ENCODE measurements at regions not wholly inside any gene's neighbourhood (a gene's known extent, or its start where the extent isn't known, plus 50 kb on each side); places are given as distances from the start of the nearest gene placed in this dataset.
"Not testable (repeated sequence)": the region's sequence is repeated elsewhere in the genome, so short reads cannot be mapped to it uniquely, and the experiment has no call there.

DNA sequence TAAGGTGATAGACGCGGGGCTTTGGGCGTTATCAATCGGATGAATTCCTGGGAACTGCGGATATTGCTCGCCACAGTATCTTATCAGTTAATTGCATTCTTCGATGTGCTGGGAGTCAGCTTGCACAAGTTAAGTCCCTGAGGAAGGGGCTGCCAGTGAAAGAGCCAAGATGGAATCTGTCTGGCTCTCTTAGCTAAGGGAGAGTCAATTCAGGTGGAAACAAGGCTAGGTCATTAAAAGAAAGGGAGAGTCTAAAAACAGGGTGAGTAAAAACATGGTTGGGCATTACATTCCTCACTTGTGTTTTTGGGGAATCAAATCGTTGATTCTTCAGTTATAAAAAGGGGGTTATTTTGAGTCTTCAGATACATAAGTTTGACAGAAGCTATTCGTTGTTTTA, 196.2 kb downstream of the OTOP1 start:
- ATAC-seq (ENCODE audit: low read depth); DNase-seq (ENCODE audit: low spot score in 2 of 2): not testable (repeated sequence)

DNA sequence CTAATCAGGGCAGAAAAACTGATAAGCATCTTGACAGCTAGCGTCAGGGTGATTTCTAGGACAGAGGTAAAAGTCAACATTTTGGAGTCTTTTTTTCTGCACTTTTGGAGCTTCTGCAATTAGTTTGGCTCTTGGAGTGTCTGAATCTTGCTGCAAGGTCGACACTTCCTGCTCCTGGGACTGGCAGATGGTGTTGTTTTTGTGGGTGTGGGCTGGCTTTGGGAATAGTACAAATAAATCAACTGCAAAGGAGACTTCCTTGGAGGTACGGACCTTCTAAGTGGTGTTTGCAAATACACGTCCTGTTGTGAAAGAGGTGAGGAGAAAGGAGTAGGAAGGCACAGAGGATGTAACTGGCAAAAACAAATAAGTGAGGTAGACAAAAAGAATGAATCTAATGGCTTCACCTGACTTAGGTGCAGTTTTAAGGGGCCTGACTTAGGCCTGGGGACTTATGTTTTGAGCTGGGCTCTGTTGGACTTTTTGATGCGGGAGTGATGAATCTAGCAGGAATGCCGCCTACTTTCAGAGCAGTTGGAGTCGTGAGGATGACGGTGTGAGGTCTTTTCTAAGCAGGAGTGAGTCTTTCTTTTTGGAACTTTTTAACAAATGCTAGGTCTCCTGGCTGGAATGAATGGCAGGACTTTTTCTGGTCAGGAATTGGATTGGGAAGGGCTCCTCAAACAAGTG, 195.1 kb downstream of the OTOP1 start:
- not testable (repeated sequence) for H3K27me3 Mint-ChIP-seq; H3K36me3 Mint-ChIP-seq; H3K4me3 Mint-ChIP-seq; DNase-seq (ENCODE audit: low spot score in 2 of 2); H3K4me1 Mint-ChIP-seq; H3K9me3 Mint-ChIP-seq; ATAC-seq (ENCODE audit: low read depth); H3K27ac Mint-ChIP-seq

More for the DNA sequence above, 196.2 kb downstream of the OTOP1 start:
- not testable (repeated sequence) for H3K4me3 Mint-ChIP-seq, H3K27me3 Mint-ChIP-seq, H3K4me1 Mint-ChIP-seq, H3K9me3 Mint-ChIP-seq, H3K36me3 Mint-ChIP-seq, H3K27ac Mint-ChIP-seq

DNA sequence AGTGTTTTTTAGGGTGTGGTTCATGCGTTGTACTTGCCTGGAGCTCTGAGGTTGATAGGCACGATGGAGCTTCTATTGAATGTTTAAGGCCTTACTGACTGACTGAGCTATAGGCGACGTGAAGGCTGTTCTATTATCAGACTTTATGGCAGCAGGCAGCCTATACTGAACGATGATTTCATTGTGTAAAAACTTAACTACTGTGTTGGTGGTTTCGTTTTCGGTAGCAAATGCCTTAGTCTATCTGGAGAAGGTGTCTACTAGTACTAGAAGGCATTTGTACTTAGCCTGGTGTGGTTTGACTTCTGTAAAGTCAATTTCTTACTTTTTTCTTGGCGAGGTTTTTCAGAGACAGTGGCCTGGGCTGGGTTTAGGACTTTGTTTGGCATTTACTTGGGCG, 194.4 kb downstream of the OTOP1 start:
- ATAC-seq (ENCODE audit: low read depth); DNase-seq (ENCODE audit: low spot score in 2 of 2); H3K4me1 Mint-ChIP-seq; H3K27ac Mint-ChIP-seq; H3K27me3 Mint-ChIP-seq; H3K9me3 Mint-ChIP-seq; H3K36me3 Mint-ChIP-seq; H3K4me3 Mint-ChIP-seq: not testable (repeated sequence)

DNA sequence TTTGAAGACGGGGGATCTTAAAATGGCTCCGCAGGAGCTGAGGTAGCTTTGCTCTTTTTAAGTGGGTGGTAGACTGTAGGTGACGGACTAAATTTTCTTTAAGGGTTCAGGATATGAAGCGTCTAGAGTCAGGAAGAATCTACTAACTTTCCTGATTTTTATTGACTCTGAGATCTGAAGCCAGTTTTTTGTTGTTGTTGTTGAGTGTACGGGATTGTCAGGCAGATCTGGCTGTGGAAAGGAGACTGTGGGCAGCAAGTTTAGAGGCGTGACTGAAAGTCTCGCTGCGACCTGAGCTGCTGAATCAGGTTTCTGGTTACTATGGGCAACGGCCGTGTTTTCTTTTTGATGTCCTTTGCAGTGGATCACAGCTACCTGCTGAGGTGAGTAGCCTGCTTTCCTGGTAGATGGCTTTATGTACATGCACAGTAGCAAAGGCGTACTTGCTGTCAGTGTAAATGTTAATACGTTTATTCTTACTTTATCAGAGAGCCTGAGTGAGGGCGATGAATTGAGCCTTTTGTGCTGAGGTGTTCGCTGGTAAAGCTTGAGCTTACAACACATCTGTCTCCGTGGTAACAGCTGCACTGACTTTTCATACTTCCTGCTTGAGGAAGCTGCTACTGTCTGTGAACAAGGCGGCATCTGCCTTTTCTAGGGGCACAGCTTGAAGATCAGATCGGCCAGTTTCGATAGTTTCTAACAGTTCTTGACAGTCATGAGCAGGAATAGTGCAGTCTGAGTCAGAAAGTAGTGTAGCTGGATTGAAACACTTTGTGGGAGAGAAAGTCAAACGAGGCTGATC, 193.7 kb downstream of the OTOP1 start:
- not testable (repeated sequence) for H3K4me1 Mint-ChIP-seq; H3K27ac Mint-ChIP-seq; ATAC-seq (ENCODE audit: low read depth); DNase-seq (ENCODE audit: low spot score in 2 of 2); H3K4me3 Mint-ChIP-seq; H3K9me3 Mint-ChIP-seq; H3K27me3 Mint-ChIP-seq; H3K36me3 Mint-ChIP-seq

DNA sequence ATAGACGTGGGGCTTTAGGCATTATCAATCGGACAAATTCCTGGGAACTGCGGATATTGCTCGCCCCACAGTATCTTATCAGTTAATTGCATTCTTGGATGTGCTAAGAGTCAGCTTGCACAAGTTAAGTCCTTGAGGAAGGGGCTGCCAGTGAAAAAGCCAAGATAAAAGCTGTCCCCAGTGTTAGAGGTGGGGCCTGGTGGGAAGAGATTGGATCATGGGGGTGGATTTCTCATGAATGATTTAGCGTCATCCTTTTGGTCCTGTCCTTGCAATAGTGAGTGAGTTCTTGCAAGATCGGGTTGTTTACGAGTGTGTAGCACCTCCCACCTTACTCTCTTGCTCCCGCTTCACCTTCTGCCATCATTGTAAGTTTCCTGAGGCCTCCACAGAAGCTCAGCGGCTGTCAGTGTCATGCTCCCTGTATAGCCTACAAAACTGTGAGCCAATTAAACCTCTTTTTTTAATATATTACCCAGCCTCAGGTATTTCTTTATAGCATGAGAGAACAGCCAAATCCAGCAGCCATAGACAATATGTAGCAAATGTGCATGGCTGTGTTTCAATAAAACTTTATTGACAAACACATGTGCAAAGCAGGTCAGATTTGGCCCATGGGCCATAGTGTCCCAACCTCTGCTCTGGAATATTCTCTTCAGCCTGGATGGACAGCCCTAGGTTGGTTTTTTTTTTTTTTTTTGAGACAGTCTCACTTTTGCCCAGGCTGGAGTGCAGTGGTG, 189.2 kb downstream of the OTOP1 start:
- not testable (repeated sequence) for ATAC-seq (ENCODE audit: low read depth); H3K9me3 Mint-ChIP-seq; H3K36me3 Mint-ChIP-seq; H3K27me3 Mint-ChIP-seq; H3K27ac Mint-ChIP-seq; H3K4me1 Mint-ChIP-seq; DNase-seq (ENCODE audit: low spot score in 2 of 2); H3K4me3 Mint-ChIP-seq

DNA sequence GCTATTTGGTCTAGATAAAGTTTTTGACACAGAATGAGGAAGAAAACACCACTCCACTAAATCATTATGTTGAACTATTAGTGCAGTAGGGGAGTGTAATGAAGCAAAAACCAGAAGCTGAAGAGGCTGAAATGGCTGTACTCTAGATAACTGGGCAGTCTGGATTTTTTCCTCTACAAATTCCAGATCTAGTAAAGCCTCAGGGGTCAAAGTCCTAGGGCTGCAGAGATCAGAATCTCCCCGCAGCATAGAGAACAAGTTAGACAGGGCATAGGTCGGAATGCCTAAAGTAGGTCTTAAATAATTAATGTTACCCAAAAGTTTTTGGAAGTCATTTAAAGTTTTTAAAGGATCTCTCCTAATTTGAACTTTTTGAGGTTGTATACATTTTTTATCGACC, 180.9 kb downstream of the OTOP1 start:
- H3K27me3 Mint-ChIP-seq: peaks cover 15% of the 10 kb centered on the region
- not testable (repeated sequence) for H3K4me3 Mint-ChIP-seq; ATAC-seq (ENCODE audit: low read depth)

DNA sequence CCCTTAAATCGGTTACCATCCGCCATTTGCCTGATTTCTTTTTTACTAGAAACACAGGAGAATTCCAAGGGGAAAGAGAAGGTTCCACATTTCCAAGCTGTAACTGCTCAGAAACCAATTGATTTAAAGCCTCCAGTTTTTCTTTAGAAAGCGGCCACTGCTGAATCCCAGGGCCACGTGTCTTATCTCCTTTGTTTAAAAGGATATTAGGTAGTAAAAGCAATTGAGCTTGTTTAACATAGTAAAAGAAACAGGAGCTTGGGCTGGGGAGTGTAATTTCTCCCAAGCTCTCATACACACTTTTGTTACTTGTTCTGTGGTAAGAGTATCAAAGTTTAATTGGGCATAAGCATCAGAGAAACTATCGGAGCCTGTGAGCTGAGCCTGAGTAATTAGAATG, 180.0 kb downstream of the OTOP1 start:
- not testable (repeated sequence) for H3K9me3 Mint-ChIP-seq; H3K27ac Mint-ChIP-seq; ATAC-seq (ENCODE audit: low read depth); DNase-seq (ENCODE audit: low spot score in 2 of 2); H3K4me1 Mint-ChIP-seq; H3K36me3 Mint-ChIP-seq; H3K4me3 Mint-ChIP-seq
- H3K27me3 Mint-ChIP-seq: peaks cover 15% of the 10 kb centered on the region

More for the DNA sequence above, 180.9 kb downstream of the OTOP1 start:
- DNase-seq (ENCODE audit: low spot score in 2 of 2); H3K4me1 Mint-ChIP-seq; H3K36me3 Mint-ChIP-seq; H3K27ac Mint-ChIP-seq; H3K9me3 Mint-ChIP-seq: not testable (repeated sequence)

DNA sequence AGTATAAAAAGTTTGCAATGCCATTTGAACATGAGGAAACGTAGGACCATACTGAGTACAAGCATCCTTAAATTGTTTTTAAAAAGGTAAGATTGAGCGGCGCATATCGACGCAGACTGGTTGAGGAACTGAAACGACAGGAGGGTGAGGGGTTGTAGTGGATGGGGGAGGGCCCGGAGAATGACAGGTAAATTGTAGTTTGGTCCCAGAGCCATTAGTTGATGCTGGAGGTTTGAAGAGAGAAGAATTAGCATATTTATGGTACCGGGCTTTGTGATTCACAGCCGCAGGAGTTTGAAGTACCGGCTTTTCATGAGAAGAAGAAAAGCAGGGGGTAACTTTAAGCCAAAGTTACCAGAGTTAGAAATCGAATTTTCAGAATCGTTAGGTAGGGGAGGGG, 179.5 kb downstream of the OTOP1 start:
- H3K4me3 Mint-ChIP-seq: not testable (repeated sequence)
- H3K27me3 Mint-ChIP-seq: peaks cover 15% of the 10 kb centered on the region

DNA sequence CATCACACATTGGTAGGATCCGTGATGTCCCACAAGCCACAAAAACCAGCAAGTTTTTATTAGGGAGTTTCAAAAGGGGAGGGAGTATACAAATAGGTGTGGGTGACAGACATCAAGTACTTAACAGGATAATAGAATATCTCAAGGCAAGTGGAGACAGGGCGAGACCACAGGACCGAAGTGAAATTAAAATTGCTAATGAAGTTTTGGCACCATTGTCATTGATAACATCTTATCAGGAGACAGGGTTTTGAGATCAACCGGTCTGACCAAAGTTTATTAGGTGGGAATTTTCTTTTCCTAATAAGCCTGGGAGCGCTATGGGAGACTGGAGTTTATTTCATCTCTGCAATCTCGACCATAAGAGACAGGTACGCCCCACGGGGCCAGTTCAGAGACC, 178.5 kb downstream of the OTOP1 start:
- H3K27ac Mint-ChIP-seq; H3K4me3 Mint-ChIP-seq; DNase-seq (ENCODE audit: low spot score in 2 of 2); ATAC-seq (ENCODE audit: low read depth); H3K36me3 Mint-ChIP-seq; H3K4me1 Mint-ChIP-seq; H3K9me3 Mint-ChIP-seq: not testable (repeated sequence)
- H3K27me3 Mint-ChIP-seq: peaks cover 13% of the 10 kb centered on the region

More for the DNA sequence above, 179.5 kb downstream of the OTOP1 start:
- not testable (repeated sequence) for DNase-seq (ENCODE audit: low spot score in 2 of 2); ATAC-seq (ENCODE audit: low read depth); H3K9me3 Mint-ChIP-seq; H3K27ac Mint-ChIP-seq; H3K4me1 Mint-ChIP-seq; H3K36me3 Mint-ChIP-seq

DNA sequence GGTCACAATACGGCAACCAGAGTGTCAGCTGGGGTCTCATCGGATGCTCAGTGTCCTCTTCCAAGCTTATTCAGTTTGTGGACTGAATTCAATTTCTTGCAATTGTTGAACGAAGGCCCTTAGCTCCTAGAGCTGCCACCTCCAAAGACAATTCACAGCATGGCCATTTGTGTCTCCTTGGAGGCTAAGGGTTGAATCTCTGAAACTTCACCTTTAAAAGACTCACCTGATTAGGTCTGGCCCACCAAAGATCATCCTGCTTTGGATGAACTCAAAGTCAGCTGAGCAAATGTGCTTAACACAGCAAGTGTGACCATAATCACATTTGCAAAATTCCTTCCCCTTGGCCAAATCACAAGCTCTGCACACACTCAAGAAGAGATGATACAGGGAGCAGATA, 175.9 kb downstream of the OTOP1 start:
- not testable (repeated sequence) for H3K27me3 Mint-ChIP-seq; H3K36me3 Mint-ChIP-seq; H3K9me3 Mint-ChIP-seq; H3K4me3 Mint-ChIP-seq; H3K27ac Mint-ChIP-seq; ATAC-seq (ENCODE audit: low read depth); DNase-seq (ENCODE audit: low spot score in 2 of 2); H3K4me1 Mint-ChIP-seq

DNA sequence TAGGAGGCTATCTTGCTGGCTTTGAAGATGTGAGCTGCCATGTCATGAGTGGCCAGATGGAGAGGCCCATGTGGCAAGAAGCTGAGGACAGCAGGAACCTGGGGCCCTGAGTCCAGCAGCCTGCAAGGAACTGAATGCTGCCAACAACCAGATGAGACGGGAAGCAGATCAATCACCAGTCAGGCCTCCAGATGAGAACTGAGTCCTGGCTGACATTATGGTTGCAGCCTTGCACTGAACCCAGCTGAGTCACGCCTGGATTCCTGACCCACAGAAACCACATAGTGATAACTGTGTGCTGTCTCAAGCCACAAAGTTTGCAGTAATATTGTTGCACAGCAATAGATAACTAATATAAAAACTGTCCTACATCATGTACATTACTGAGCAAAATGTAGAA, 173.8 kb downstream of the OTOP1 start:
- not testable (repeated sequence) for H3K4me1 Mint-ChIP-seq; DNase-seq (ENCODE audit: low spot score in 2 of 2); H3K27me3 Mint-ChIP-seq; H3K4me3 Mint-ChIP-seq; ATAC-seq (ENCODE audit: low read depth); H3K36me3 Mint-ChIP-seq; H3K27ac Mint-ChIP-seq; H3K9me3 Mint-ChIP-seq

DNA sequence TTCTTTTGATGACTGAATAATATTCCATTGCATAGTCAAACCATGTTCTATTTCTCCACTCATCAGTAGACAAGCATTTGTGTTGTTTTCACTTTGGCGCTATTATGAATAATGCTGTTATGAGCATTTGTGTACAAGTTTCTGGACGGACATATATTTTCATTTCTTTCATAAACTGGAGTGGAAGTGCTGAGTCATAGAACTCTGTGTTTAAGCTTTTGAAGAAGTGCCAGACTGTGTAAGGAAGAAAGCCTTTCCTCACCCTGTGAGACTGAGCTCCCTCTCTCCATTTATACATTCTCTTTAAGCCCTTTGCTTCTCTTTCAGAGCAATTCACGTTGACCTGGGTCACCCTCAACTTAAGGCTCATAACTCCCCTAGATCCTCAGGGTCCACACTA, 169.5 kb downstream of the OTOP1 start:
- H3K4me3 Mint-ChIP-seq; H3K9me3 Mint-ChIP-seq; H3K27me3 Mint-ChIP-seq; ATAC-seq (ENCODE audit: low read depth); H3K36me3 Mint-ChIP-seq; H3K27ac Mint-ChIP-seq; DNase-seq (ENCODE audit: low spot score in 2 of 2); H3K4me1 Mint-ChIP-seq: not testable (repeated sequence)

DNA sequence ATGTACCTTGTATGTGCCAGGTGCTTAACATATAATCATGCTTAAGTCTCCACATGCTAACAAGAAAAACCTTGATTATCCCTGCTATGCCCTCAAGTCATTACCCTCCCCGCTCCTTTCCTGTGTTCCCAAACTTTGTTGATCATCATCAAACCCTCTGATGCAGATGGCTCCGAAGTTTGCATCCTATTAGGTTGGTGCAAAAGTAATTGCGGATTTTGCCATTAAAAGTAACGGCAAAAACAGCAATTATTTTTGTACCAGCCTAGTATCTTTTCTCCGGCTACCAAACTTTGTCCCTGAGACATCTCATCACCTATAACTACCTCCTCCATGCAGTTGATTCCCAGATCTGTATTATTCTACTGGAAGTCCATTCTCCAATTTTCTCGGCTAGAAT, 142.6 kb downstream of the OTOP1 start:
- not testable (repeated sequence) for H3K27ac Mint-ChIP-seq; DNase-seq (ENCODE audit: low spot score in 2 of 2); ATAC-seq (ENCODE audit: low read depth); H3K4me3 Mint-ChIP-seq; H3K4me1 Mint-ChIP-seq; H3K9me3 Mint-ChIP-seq; H3K36me3 Mint-ChIP-seq
- H3K27me3 Mint-ChIP-seq: peaks cover 22% of the 10 kb centered on the region

DNA sequence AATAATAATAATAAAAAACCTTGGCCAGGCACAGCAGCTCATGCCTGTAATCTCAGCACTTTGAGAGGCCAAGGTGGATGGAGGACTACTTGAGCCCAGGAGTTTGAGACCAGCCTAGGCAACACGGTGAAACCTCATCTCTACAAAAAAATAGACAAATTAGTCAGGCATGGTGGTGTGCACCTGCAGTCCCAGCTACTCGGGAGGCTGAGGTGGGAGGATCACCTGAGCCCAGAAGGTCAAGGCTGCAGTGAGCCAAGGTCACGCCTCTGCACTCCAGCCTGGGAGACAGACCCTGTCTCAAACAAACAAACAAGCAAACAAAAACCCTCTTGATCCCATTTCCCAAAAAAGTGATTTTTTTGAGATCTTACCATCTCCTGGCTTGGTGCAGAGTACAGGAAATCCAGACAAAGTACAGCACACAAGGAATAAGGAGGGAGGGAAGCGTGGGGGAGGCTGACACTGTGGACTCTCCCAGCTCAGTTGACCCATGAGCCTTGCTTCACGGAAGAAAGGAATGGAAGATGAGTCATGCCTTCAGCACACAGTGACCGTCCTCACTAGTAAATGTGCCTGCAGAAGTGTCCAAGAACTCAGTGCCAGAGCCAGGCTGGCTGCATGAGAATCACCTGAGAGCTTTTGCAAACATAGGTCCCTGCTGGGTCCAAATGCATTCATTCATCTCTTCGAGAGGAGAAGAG, 136.9 kb downstream of the OTOP1 start:
- H3K27me3 Mint-ChIP-seq; H3K36me3 Mint-ChIP-seq; H3K4me1 Mint-ChIP-seq; H3K27ac Mint-ChIP-seq; H3K4me3 Mint-ChIP-seq; H3K9me3 Mint-ChIP-seq; DNase-seq (ENCODE audit: low spot score in 2 of 2); ATAC-seq (ENCODE audit: low read depth): not testable (repeated sequence)

Data from memory B cell (primary cell).